Pancreas (tissue), 10 donors: ENCODE measurements at regions not wholly inside any gene's neighbourhood (a gene's known extent, or its start where the extent isn't known, plus 50 kb on each side); places are given as distances from the start of the nearest gene placed in this dataset.

Source experiments
- ATAC-seq, 4 donors: fragments of 200-7000 bp; cut with Tn5 transposase; one replicate each; pipeline versions ENCODE4 v1.8.0 to v1.9.1; 2020; ENCODE audit warnings: mild to moderate bottlenecking in 4 of 4, moderate library complexity in 4 of 4
- DNase-seq, 6 donors: peaks; one replicate each; pipeline ENCODE4 v3.0.0-alpha.2; 2020
- FAIRE-seq: peaks from 2 replicates; lab custom pipeline; 2012; peaks lifted over from hg19 to GRCh38; lab: Jason Lieb, UNC
- H3K27ac ChIP-seq, 4 donors: fragments of 200-600 bp; sonication (generic); 1 replicate in 3 of 4; 2 replicates in 1 of 4; pipeline versions ENCODE4 v1.5.0 to v1.8.0; 2020
- H3K27me3 ChIP-seq, 4 donors: fragments of 200-600 bp; one replicate each; pipeline ENCODE4 v1.8.0; 2021
- H3K36me3 ChIP-seq, 3 donors: fragments of 200-600 bp; sonication (generic) in 1 of 3; one replicate each; pipeline versions ENCODE4 v1.5.0 to v1.8.0; 2020 to 2021
- H3K4me1 ChIP-seq, 3 donors: fragments of 200-600 bp; one replicate each; pipeline ENCODE4 v1.8.0; 2021
- H3K4me3 ChIP-seq, 4 donors: fragments of 200-600 bp; sonication (generic) in 2 of 4; one replicate each; pipeline versions ENCODE4 v1.5.0 to v1.8.0; 2020 to 2021
- H3K9me3 ChIP-seq, 4 donors: fragments of 200-600 bp; one replicate each; pipeline ENCODE4 v1.8.0; 2021
- CTCF ChIP-seq, 4 donors: fragments of 200-600 bp; sonication (generic) in 3 of 4; IDR thresholded peaks; one replicate each; pipeline versions ENCODE4 v1.5.0 to v1.8.0; 2021; ENCODE audit warnings: antibody characterized with exemption in 4 of 4
- WGBS, 2 donors: extraction: QIAGEN DNeasy Blood & Tissue Kit; methylation state at CpG; one replicate each; pipeline ENCODE4 v1.1.7; 2013; 5-methylcytosine and 5-hydroxymethylcytosine counted together
- intact Hi-C, 3 donors: fragments of 100-400 bp; cut with DNase I; formaldehyde crosslinking; loops; one replicate each; pipeline versions ENCODE4 v1.11.1 to v1.14.2; 2022
- donor health status: healthy with polysubstance abuse.
- donor health status: DM: no; HTN: no; CAD: no; lungs with moderate emphysema.
- donor health status: DM: no; HTN: no; CAD: no.
- donor health status: control.
- donor health status: control.
- donor health status: Bipolar disorder and iron deficiency.
- donor health status: DM: yes; HTN: yes; CAD: no.
- donor health status: DM: no; HTN: no; CAD: no.
- donor health status: DM: no; HTN: no; CAD: no.
- donor health status: DM: yes; HTN: yes; CAD: no.

- peak in 1 of 4 donors; percentile 51 for ATAC-seq
Measured at GRCh38 chr16:26214581-26215174, 522.9 kb downstream of the HS3ST4 start.

GRCh38 chr16:26220894-26221293, 529.1 kb downstream of the HS3ST4 start:
- no peak for TF ChIP-seq CTCF (IDR thresholded peaks at IDR 0.05)
- ATAC-seq, result no peak
- Histone ChIP-seq H3K9me3 (no peaks in the 10 kb centered on the region), H3K27me3 (peaks cover 0 to 7% (median 2%) of the 10 kb centered on the region in 4 donors), H3K27ac (no peak overlapping the region), H3K4me3 (no peak overlapping the region), H3K36me3 (no peaks in the 10 kb centered on the region), H3K4me1 (no peaks in the 10 kb centered on the region)
- no peak for DNase-seq
- FAIRE-seq, result no peak
- intact Hi-C loops, result no loop called here

More at GRCh38 chr16:26214581-26215174, 522.9 kb downstream of the HS3ST4 start:
- no peak for FAIRE-seq
- no peak for DNase-seq
- intact Hi-C loops, result no loop called here
- H3K27ac ChIP-seq, result no peak overlapping the region
- H3K36me3 ChIP-seq, result no peaks in the 10 kb centered on the region
- TF ChIP-seq CTCF (IDR thresholded peaks at IDR 0.05), result no peak
- H3K4me1 ChIP-seq, result peaks cover 0 to 4% (median 0%) of the 10 kb centered on the region in 3 donors
- peaks cover 0 to 9% (median 0%) of the 10 kb centered on the region in 4 donors for H3K27me3 ChIP-seq
- no peak overlapping the region for H3K4me3 ChIP-seq
- 9% methylated on average over 9 of the region's 9 CpGs for WGBS, 2 donors
- H3K9me3 ChIP-seq, result no peaks in the 10 kb centered on the region

GRCh38 chr16:26231647-26232046, 539.9 kb downstream of the HS3ST4 start:
- Histone ChIP-seq H3K4me1 (no peaks in the 10 kb centered on the region), H3K27ac (no peak overlapping the region), H3K27me3 (peaks cover 0 to 11% (median 0%) of the 10 kb centered on the region in 4 donors), H3K36me3 (no peaks in the 10 kb centered on the region), H3K4me3 (no peak overlapping the region), H3K9me3 (peaks cover 0 to 5% (median 0%) of the 10 kb centered on the region in 4 donors)
- WGBS, 2 donors, result 69 to 84% methylated on average over 2 of the region's 2 CpGs
- intact Hi-C loops, result no loop called here
- no peak for FAIRE-seq
- no peak for ATAC-seq
- DNase-seq, result no peak
- no peak for TF ChIP-seq CTCF (IDR thresholded peaks at IDR 0.05)

- no peaks in the 10 kb centered on the region for H3K9me3 ChIP-seq
- no peak for TF ChIP-seq CTCF (IDR thresholded peaks at IDR 0.05)
- WGBS, 2 donors, result 77 to 82% methylated on average over 6 of the region's 6 CpGs
Measured at GRCh38 chr16:26240807-26241206, 549.0 kb downstream of the HS3ST4 start.

GRCh38 chr16:26247063-26247462, 555.3 kb downstream of the HS3ST4 start:
- WGBS, 2 donors, result 28 to 47% methylated on average over 1 of the region's 1 CpG
- FAIRE-seq, result no peak
- intact Hi-C loops, result no loop called here

More at GRCh38 chr16:26240807-26241206, 549.0 kb downstream of the HS3ST4 start:
- Histone ChIP-seq H3K4me3 (no peak overlapping the region), H3K4me1 (no peaks in the 10 kb centered on the region), H3K36me3 (no peaks in the 10 kb centered on the region), H3K27me3 (no peaks in the 10 kb centered on the region), H3K27ac (no peak overlapping the region)
- intact Hi-C loops, result no loop called here
- ATAC-seq (no peak), DNase-seq (no peak), FAIRE-seq (no peak)

More at GRCh38 chr16:26247063-26247462, 555.3 kb downstream of the HS3ST4 start:
- no peaks in the 10 kb centered on the region for H3K4me1 ChIP-seq
- ATAC-seq (no peak), DNase-seq (no peak)
- H3K36me3 ChIP-seq, result no peaks in the 10 kb centered on the region
- H3K27me3 ChIP-seq, result peaks cover 0 to 9% (median 0%) of the 10 kb centered on the region in 4 donors
- no peaks in the 10 kb centered on the region for H3K9me3 ChIP-seq
- no peak overlapping the region for H3K4me3 ChIP-seq
- TF ChIP-seq CTCF (IDR thresholded peaks at IDR 0.05), result no peak
- no peak overlapping the region for H3K27ac ChIP-seq
